G401.6 (cell line): ENCODE measurements at regions not wholly inside any gene's neighbourhood (a gene's known extent, or its start where the extent isn't known, plus 50 kb on each side); places are given as distances from the start of the nearest gene placed in this dataset.

Source experiments
- FAIRE-seq: peaks from 2 replicates; lab custom pipeline; 2012; peaks lifted over from hg19 to GRCh38; lab: Jason Lieb, UNC

GRCh38 chr3:70120357-70120966, 120.9 kb downstream of the SAMMSON start:
- peak; percentile 90 for FAIRE-seq

- FAIRE-seq, result no peak
Measured at GRCh38 chr3:70127192-70127591, 127.7 kb downstream of the SAMMSON start.

DNA sequence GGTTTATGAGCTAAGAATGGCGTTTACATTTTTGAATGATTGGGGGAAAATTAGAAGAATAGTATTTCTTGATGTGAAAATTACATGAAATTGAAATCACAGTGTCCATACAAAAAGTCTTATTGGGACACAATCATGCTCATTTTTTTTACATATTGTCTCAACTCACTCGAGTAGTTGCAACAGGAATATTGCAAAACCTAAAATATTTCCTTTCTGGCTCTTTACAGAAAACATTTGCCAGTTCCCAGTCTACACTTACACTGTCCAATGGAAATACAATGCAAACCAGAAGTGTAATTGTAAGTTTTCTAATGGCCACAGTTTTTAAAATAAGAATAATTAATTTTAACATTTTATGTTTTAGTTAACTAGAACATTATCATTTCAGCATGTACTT, 137.8 kb downstream of the SAMMSON start:
- FAIRE-seq, result no peak

DNA sequence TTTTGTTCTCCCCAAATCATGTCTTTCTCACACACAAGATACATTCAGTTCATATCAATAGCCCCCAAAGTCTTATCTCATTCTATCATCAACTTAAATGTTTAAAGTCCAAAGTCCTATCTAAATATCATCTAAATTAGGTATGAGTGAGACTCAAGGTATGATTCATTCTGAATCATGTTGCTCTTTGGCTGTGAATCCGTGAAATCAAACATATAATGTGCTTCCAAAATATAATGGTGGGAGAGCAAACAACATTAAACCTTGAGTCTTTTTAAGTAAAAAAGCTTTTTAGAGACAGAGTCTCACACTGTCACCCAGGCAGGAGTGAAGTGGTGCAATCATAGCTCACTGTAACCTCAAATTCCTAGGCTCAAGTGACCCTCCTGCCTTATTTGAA, 139.1 kb downstream of the SAMMSON start:
- no peak for FAIRE-seq
